HCT116 (cell line): ENCODE measurements at regions not wholly inside any gene's neighbourhood (a gene's known extent, or its start where the extent isn't known, plus 50 kb on each side); places are given as distances from the start of the nearest gene placed in this dataset.

Experiments
- ATAC-seq: fragments of 200-7000 bp; cut with Tn5 transposase; 2 replicates; pipeline ENCODE4 v1.9.1; 2020; ENCODE audit warnings: mild to moderate bottlenecking, moderate library complexity
- BruUV-seq: library from RNA; stranded (reverse); fragments of 400-500 nt; replicated peaks from 2 replicates; lab custom pipeline; 2021; lab: Mats Ljungman, UMichigan
- CTCF ChIA-PET: fragments of 300-600 bp; sonication (Branson Sonifier 250); formaldehyde crosslinking; loops from one replicate; lab custom pipeline; 2021; ENCODE audit warnings: antibody characterized with exemption; lab: Charles Lee
- POLR2A ChIA-PET: fragments of 300-600, 350-600 bp; sonication (Branson Sonifier 250); formaldehyde crosslinking; loops from one replicate; lab custom pipeline; 2021; ENCODE audit warnings: antibody characterized with exemption; lab: Charles Lee
- RAD21 ChIA-PET, 2 experiments: fragments of 300-600 bp; sonication (Branson Sonifier 250); formaldehyde crosslinking; loops; one replicate each; lab custom pipeline; 2023; ENCODE audit warnings: low total read pairs in 2 of 2; ENCODE audit not compliant: uncharacterized antibody in 2 of 2, unreplicated experiment in 2 of 2, low non-redundant PET in 1 of 2; lab: Charles Lee
- DNase-seq: peaks from one replicate; pipeline ENCODE4 v3.0.0-alpha.2; 2010; ENCODE audit warnings: low read depth, low spot score
- H2AFZ ChIP-seq: fragments of 200-600 bp; shearing (Covaris generic), sonication (generic); 2 replicates; pipeline ENCODE4 v1.6.1; 2017; ENCODE audit warnings: low read depth, mixed run types, mixed read lengths, antibody characterized with exemption, low read length; ENCODE audit not compliant: poor library complexity, severe bottlenecking
- H3K27ac ChIP-seq: 2 replicates; pipeline ENCODE4 v1.5.1; 2012; ENCODE audit warnings: low read depth, low read length
- H3K27me3 ChIP-seq: fragments of 200-600 bp; sonication (generic); 2 replicates; pipeline ENCODE4 v1.6.1; 2016; ENCODE audit warnings: mixed run types, low read length, mixed read lengths; ENCODE audit not compliant: insufficient read depth
- H3K36me3 ChIP-seq, 2 experiments: fragments of 200-500 bp in 1 of 2; fragments of 200-600 bp in 1 of 2; sonication (Bioruptor generic) in 1 of 2; sonication (generic) in 1 of 2; 2 replicates each; pipeline versions ENCODE4 v1.5.1 to v1.6.1; 2014 to 2016; ENCODE audit warnings: low read length in 2 of 2, inconsistent platforms in 1 of 2, mixed read lengths in 1 of 2, mixed run types in 1 of 2; ENCODE audit not compliant: insufficient read depth in 2 of 2, control insufficient read depth in 1 of 2
- H3K4me1 ChIP-seq, 2 experiments: fragments of 200-600 bp in 1 of 2; sonication (generic) in 1 of 2; 2 replicates each; pipeline versions ENCODE4 v1.5.1 to v1.6.1; 2012 to 2017; ENCODE audit warnings: low read length in 2 of 2, inconsistent platforms in 1 of 2, mild to moderate bottlenecking in 1 of 2, mixed read lengths in 1 of 2, mixed run types in 1 of 2, moderate library complexity in 1 of 2; ENCODE audit not compliant: insufficient read depth in 2 of 2, control insufficient read depth in 1 of 2
- H3K4me2 ChIP-seq: fragments of 200-600 bp; sonication (generic); 2 replicates; pipeline ENCODE4 v1.6.1; 2017; ENCODE audit warnings: mixed run types, low read length, mixed read lengths
- H3K4me3 ChIP-seq, 2 experiments: fragments of 200-600 bp in 1 of 2; sonication (generic) in 1 of 2; replicated peaks in 1 of 2; 2 replicates each; pipeline ENCODE4 v1.5.1; 2011 to 2016; ENCODE audit warnings: low read length in 2 of 2, control low read depth in 1 of 2, low read depth in 1 of 2, mild to moderate bottlenecking in 1 of 2, mixed read lengths in 1 of 2, mixed run types in 1 of 2
- H3K79me2 ChIP-seq: fragments of 200-600 bp; sonication (generic); 2 replicates; pipeline ENCODE4 v1.6.1; 2017; ENCODE audit warnings: mild to moderate bottlenecking, mixed run types, low read length, moderate library complexity, mixed read lengths; ENCODE audit not compliant: insufficient read depth
- H3K9ac ChIP-seq: fragments of 200-600 bp; sonication (generic); 2 replicates; pipeline ENCODE4 v1.6.1; 2016; ENCODE audit warnings: low read length, mixed read lengths
- H3K9me2 ChIP-seq: fragments of 200-600 bp; sonication (generic), shearing (Covaris generic); 2 replicates; pipeline ENCODE4 v1.6.1; 2017; ENCODE audit warnings: mixed run types, mild to moderate bottlenecking, moderate library complexity; ENCODE audit not compliant: insufficient read depth
- H3K9me3 ChIP-seq, 2 experiments: fragments of 200-500 bp in 1 of 2; fragments of 200-600 bp in 1 of 2; sonication (Bioruptor generic) in 1 of 2; sonication (generic) in 1 of 2; 2 replicates each; pipeline ENCODE4 v1.6.1; 2014 to 2017; ENCODE audit warnings: low read length in 2 of 2, mixed read lengths in 2 of 2, inconsistent platforms in 1 of 2, low read depth in 1 of 2, mild to moderate bottlenecking in 1 of 2, mixed run types in 1 of 2, moderate library complexity in 1 of 2; ENCODE audit not compliant: control insufficient read depth in 1 of 2, insufficient read depth in 1 of 2
- H4K20me1 ChIP-seq: fragments of 200-600 bp; sonication (generic), shearing (Covaris generic); 2 replicates; pipeline ENCODE4 v1.6.1; 2017; ENCODE audit warnings: mixed run types, mild to moderate bottlenecking, moderate library complexity; ENCODE audit not compliant: insufficient read depth
- CBX3 ChIP-seq: IDR thresholded peaks from 2 replicates; pipeline ENCODE4 v1.6.1; 2012; ENCODE audit warnings: low read depth
- CEBPB ChIP-seq: IDR thresholded peaks from 2 replicates; pipeline ENCODE4 v1.6.1; 2012; ENCODE audit warnings: low read depth
- EGR1 ChIP-seq: IDR thresholded peaks from 2 replicates; pipeline ENCODE4 v1.6.1; 2012; ENCODE audit warnings: low read depth
- EZH2phosphoT487 ChIP-seq: fragments of 200-600 bp; IDR thresholded peaks from 2 replicates; pipeline ENCODE4 v1.6.1; 2018; ENCODE audit warnings: antibody characterized with exemption, borderline replicate concordance
- FOSL1 ChIP-seq: IDR thresholded peaks from 2 replicates; pipeline ENCODE4 v1.6.1; 2012; ENCODE audit warnings: low read depth
- JUND ChIP-seq: IDR thresholded peaks from 2 replicates; pipeline ENCODE4 v1.6.1; 2012
- POLR2AphosphoS5 ChIP-seq: IDR thresholded peaks from 2 replicates; pipeline ENCODE4 v1.6.1; 2011; ENCODE audit warnings: mild to moderate bottlenecking, low read depth, low read length, moderate library complexity
- SP1 ChIP-seq: IDR thresholded peaks from 2 replicates; pipeline ENCODE4 v1.6.1; 2012; ENCODE audit warnings: low read depth
- SRF ChIP-seq: IDR thresholded peaks from 2 replicates; pipeline ENCODE4 v1.6.1; 2012; ENCODE audit warnings: low read depth
- TCF7L2 ChIP-seq: IDR thresholded peaks from 2 replicates; pipeline ENCODE4 v1.7.0; 2011; ENCODE audit warnings: borderline replicate concordance, inconsistent platforms; ENCODE audit not compliant: insufficient read depth, insufficient read length; ENCODE audit errors: extremely low read depth
- ZNF274 ChIP-seq: fragments of 200-500 bp; sonication (Bioruptor generic); IDR thresholded peaks from 2 replicates; pipeline ENCODE4 v1.6.1; 2014; ENCODE audit warnings: mild to moderate bottlenecking, low read depth, low read length, inconsistent platforms
- intact Hi-C: fragments of 100-400 bp; cut with micrococcal nuclease; formaldehyde crosslinking; loops from 2 replicates; pipeline ENCODE4 v1.10.0; 2022
- TF ChIP-seq, protein P1 (sequence below), 3 experiments: fragments of 200-600 bp in 1 of 3; sonication (generic) in 1 of 3; IDR thresholded peaks in 2 of 3; conservative IDR thresholded peaks in 1 of 3; 2 replicates each; pipeline ENCODE4 v1.5.1; 2012 to 2017; ENCODE audit warnings: low read depth in 2 of 3, low read length in 2 of 3, antibody characterized with exemption in 1 of 3, borderline replicate concordance in 1 of 3, control low read depth in 1 of 3, mild to moderate bottlenecking in 1 of 3, mixed read lengths in 1 of 3, mixed run types in 1 of 3, moderate library complexity in 1 of 3; ENCODE audit not compliant: insufficient read depth in 1 of 3
- TF ChIP-seq, protein P2 (sequence below): IDR thresholded peaks from 2 replicates; pipeline ENCODE4 v1.6.1; 2011; ENCODE audit warnings: mild to moderate bottlenecking, low read length, moderate library complexity; ENCODE audit not compliant: insufficient replicate concordance; ENCODE audit errors: extremely low read depth
- TF ChIP-seq, protein P3 (sequence below): IDR thresholded peaks from 2 replicates; pipeline ENCODE4 v1.6.1; 2012

DNA sequence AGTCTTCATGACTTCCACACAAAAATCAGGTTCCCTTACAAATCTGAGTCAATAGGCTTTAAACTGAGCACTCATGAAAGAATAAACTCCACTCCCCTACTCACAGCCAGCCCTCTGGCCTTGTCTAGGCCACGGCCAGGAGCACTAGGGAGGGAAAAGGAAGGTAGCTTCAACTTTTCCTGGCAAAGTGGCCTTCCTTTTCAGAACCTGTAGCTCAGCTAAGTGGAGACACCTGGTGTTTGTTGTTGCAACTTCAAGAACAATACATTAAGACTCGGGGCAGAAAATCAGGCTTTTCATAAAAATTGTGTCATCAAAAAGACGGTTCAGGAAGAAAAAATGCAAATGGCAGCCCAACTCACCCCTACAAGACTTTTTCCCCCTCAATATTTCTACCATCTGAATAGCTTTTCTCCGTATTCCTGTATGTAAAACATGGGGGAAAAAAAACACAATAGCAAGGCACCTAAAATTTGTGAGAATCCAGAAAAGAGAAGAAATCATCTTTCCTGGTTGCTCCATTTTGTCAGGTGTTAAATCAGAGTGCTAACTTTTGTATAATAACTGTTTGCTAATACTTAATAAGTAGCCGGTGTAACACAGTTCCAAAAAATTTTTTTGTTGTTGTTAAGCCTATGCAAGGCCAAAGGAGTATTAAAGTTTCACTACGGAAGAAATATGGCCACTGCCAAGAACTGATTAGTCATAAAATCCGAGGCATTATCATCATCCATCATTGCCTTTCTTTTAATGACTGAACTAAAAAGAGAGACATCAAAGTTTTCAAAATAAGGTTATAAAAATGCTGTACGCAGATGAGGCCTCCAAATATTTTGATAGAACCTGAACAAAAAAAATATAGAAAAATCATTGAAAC lies 66.2 kb upstream of the ARID5B start (continued):
- TF ChIP-seq, protein P1, sequence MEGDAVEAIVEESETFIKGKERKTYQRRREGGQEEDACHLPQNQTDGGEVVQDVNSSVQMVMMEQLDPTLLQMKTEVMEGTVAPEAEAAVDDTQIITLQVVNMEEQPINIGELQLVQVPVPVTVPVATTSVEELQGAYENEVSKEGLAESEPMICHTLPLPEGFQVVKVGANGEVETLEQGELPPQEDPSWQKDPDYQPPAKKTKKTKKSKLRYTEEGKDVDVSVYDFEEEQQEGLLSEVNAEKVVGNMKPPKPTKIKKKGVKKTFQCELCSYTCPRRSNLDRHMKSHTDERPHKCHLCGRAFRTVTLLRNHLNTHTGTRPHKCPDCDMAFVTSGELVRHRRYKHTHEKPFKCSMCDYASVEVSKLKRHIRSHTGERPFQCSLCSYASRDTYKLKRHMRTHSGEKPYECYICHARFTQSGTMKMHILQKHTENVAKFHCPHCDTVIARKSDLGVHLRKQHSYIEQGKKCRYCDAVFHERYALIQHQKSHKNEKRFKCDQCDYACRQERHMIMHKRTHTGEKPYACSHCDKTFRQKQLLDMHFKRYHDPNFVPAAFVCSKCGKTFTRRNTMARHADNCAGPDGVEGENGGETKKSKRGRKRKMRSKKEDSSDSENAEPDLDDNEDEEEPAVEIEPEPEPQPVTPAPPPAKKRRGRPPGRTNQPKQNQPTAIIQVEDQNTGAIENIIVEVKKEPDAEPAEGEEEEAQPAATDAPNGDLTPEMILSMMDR (IDR thresholded peaks at IDR 0.05 in 2 of 3, conservative IDR thresholded peaks at IDR 0.05 in 1 of 3; ENCODE audit: borderline replicate concordance in 1 of 3, insufficient read depth in 1 of 3, low read depth in 2 of 3, low read length in 2 of 3) = peak; percentile 62 to 63 (median 62); a peak in 5 of 6 replicates
- TF ChIP-seq EGR1 = 0 out of 2 replicates have a peak, but pooled peaks have one; percentile 17

DNA sequence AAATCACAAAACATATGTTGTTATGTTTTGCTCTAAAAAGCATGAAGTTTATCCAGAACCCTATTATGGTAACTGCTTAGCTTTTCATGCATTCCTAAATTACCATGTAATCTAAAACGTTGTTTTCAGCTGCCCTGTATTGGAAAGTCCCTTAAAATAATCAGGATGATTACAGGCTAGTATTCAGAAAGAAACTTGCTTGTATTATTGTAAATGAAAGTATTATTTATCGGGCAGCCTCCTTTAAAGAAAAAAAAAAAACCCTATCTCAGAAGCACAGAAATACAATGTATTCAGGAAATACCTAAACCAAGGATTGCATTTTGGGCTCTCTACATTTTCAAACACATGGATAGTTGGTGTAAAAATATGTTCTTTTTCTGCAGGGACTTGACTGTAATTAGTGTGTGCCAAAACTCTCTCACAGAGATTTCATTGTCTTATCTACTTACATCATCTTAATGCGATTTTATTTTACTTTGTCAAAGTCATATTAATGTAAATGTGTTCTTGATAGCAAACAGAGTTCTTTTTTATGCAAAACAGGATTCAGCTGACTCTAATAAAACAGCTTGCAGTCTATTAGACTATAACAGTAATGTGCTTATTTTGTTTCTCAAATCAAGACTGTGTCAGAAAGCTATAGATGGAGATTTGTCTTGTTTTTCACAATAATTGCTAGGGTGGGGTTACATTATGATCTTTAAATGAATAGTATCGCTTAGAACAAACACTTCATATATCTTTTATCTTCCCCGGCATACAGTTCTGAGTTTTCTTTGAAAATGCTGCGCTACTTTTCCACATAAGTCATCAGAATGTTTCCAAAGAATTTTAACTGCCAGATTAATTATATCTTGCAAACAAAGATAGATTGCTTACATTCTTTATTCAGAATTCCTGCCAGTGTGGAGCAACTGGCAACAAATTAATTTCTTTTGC lies 65.3 kb upstream of the ARID5B start:
- TF ChIP-seq CBX3 (no peak; the same call in 1 of the 2 replicates), POLR2AphosphoS5 (no peak), SRF (no peak), ZNF274 (no peak), JUND (peak; percentile 31; the same call in 1 of the 2 replicates), EZH2phosphoT487 (no peak), TCF7L2 (peak; percentile 87), SP1 (peak; percentile 34; the same call in 1 of the 2 replicates), CEBPB (0 out of 2 replicates have a peak, but pooled peaks have one; percentile 15), FOSL1 (no peak)
- TF ChIP-seq, protein P2, sequence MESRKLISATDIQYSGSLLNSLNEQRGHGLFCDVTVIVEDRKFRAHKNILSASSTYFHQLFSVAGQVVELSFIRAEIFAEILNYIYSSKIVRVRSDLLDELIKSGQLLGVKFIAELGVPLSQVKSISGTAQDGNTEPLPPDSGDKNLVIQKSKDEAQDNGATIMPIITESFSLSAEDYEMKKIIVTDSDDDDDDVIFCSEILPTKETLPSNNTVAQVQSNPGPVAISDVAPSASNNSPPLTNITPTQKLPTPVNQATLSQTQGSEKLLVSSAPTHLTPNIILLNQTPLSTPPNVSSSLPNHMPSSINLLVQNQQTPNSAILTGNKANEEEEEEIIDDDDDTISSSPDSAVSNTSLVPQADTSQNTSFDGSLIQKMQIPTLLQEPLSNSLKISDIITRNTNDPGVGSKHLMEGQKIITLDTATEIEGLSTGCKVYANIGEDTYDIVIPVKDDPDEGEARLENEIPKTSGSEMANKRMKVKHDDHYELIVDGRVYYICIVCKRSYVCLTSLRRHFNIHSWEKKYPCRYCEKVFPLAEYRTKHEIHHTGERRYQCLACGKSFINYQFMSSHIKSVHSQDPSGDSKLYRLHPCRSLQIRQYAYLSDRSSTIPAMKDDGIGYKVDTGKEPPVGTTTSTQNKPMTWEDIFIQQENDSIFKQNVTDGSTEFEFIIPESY = no peak
- TF ChIP-seq, protein P3, sequence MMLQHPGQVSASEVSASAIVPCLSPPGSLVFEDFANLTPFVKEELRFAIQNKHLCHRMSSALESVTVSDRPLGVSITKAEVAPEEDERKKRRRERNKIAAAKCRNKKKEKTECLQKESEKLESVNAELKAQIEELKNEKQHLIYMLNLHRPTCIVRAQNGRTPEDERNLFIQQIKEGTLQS = no peak
- ChIA-PET POLR2A (interaction anchor here (1.9 kb wide), 1 partner anchor 85 kb away, joined by 8 read pairs; no protein-coding TSS in a partner anchor), CTCF (interaction anchor here (1.7 to 4.9 kb wide), 4 partner anchors 16 to 695 kb away, joined by 6 to 68 read pairs (median 7); no protein-coding TSS in a partner anchor), RAD21 (no interaction called here)
- Histone ChIP-seq H3K9me3 (no peaks in the 10 kb centered on the region), H3K4me2 (peak overlapping the region; percentile 66), H2AFZ (peak overlapping the region; percentile 99), H3K27ac (peak overlapping the region; percentile 85; the same call in 1 of the 2 replicates), H3K79me2 (no peaks in the 10 kb centered on the region), H3K27me3 (no peaks in the 10 kb centered on the region), H3K9me2 (no peaks in the 10 kb centered on the region), H4K20me1 (no peaks in the 10 kb centered on the region), H3K4me1 (peaks cover 32 to 50% of the 10 kb centered on the region in 2 experiments), H3K4me3 (peak overlapping the region in 1 of 2 experiments; percentile 41; a peak in 3 of 4 replicates), H3K36me3 (no peaks in the 10 kb centered on the region), H3K9ac (peak overlapping the region; percentile 21)
- DNase-seq (no peak), ATAC-seq (peak; percentile 26; the same call in 1 of the 2 replicates)
- BruUV-seq = no TSS peak
- intact Hi-C loops = loop anchor here (1.0 to 10.0 kb wide), 5 partner anchors 66 to 1019 kb away; partner anchors contain the start of gene ARID5B
